Naive thymus-derived CD8-positive, alpha-beta T cell (primary cell): ENCODE measurements at regions not wholly inside any gene's neighbourhood (a gene's known extent, or its start where the extent isn't known, plus 50 kb on each side); places are given as distances from the start of the nearest gene placed in this dataset.
A peak's percentile ranks its signal among the peaks of the same experiment; 100 is the strongest.
"Not testable (repeated sequence)": the region's sequence is repeated elsewhere in the genome, so short reads cannot be mapped to it uniquely, and the experiment has no call there.

Experiments
- ATAC-seq, 2 donors: fragments of 150-1000 bp; cut with Tn5 transposase in 1 of 2; sonication (Bioruptor Pico), chemical (Tn5 transposase) in 1 of 2; 1 replicate in 1 of 2; 2 replicates in 1 of 2; pipeline ENCODE4 v1.10.0; 2021; ENCODE audit warnings: mild to moderate bottlenecking in 2 of 2, moderate library complexity in 2 of 2
- POLR2A ChIA-PET: fragments of 350-600 bp; sonication (Branson Sonifier 250); formaldehyde crosslinking; loops from one replicate; lab custom pipeline; 2021; ENCODE audit warnings: antibody characterized with exemption; lab: Charles Lee
- DNase-seq, 10 donors: peaks; one replicate each; pipeline versions ENCODE4 v3.0.0 to v3.0.0-alpha.2; 2020 to 2022
- H3K27ac Mint-ChIP-seq, 10 donors: one replicate each; pipeline ENCODE4 v1.8.0; 2020 to 2022; ENCODE audit warnings: mild to moderate bottlenecking in 10 of 10, mixed read lengths in 10 of 10, moderate library complexity in 4 of 10, inconsistent platforms in 1 of 10
- H3K27me3 Mint-ChIP-seq, 5 donors: one replicate each; pipeline ENCODE4 v1.8.0; 2021 to 2022; ENCODE audit warnings: mixed read lengths in 5 of 5
- H3K36me3 Mint-ChIP-seq, 3 donors: one replicate each; pipeline ENCODE4 v1.8.0; 2020 to 2022; ENCODE audit warnings: mixed read lengths in 3 of 3, mild to moderate bottlenecking in 2 of 3, inconsistent platforms in 1 of 3
- H3K4me1 Mint-ChIP-seq, 4 donors: one replicate each; pipeline ENCODE4 v1.8.0; 2021 to 2022; ENCODE audit warnings: mixed read lengths in 4 of 4
- H3K4me3 Mint-ChIP-seq, 10 donors: one replicate each; pipeline ENCODE4 v1.8.0; 2020 to 2022; ENCODE audit warnings: mild to moderate bottlenecking in 10 of 10, mixed read lengths in 10 of 10, moderate library complexity in 6 of 10, inconsistent platforms in 1 of 10
- H3K9me3 Mint-ChIP-seq, 9 donors: one replicate each; pipeline ENCODE4 v1.8.0; 2020 to 2022; ENCODE audit warnings: mixed read lengths in 9 of 9, mild to moderate bottlenecking in 3 of 9, inconsistent platforms in 1 of 9, moderate library complexity in 1 of 9

GRCh38 chr5:89055695-89056085 lies 172.7 kb upstream of the MEF2C start:
- H3K27me3 Mint-ChIP-seq = peaks cover 0 to 3% (median 0%) of the 10 kb centered on the region in 5 donors
- ATAC-seq = no peak
- DNase-seq = no peak
- POLR2A ChIA-PET = no interaction called here
- H3K9me3 Mint-ChIP-seq = peaks cover 0 to 11% (median 5%) of the 10 kb centered on the region in 9 donors
- H3K4me1 Mint-ChIP-seq = no peaks in the 10 kb centered on the region
- H3K27ac Mint-ChIP-seq = no peak overlapping the region
- no peak overlapping the region for H3K4me3 Mint-ChIP-seq
- peaks cover 0 to 6% (median 3%) of the 10 kb centered on the region in 3 donors for H3K36me3 Mint-ChIP-seq

- DNase-seq (no peak), ATAC-seq (no peak)
- peaks cover 0 to 16% (median 11%) of the 10 kb centered on the region in 9 donors for H3K9me3 Mint-ChIP-seq
- H3K36me3 Mint-ChIP-seq = peaks cover 0 to 12% (median 3%) of the 10 kb centered on the region in 3 donors
- H3K27me3 Mint-ChIP-seq = peaks cover 0 to 3% (median 0%) of the 10 kb centered on the region in 5 donors
- no peak overlapping the region for H3K27ac Mint-ChIP-seq
- POLR2A ChIA-PET = no interaction called here
- no peaks in the 10 kb centered on the region for H3K4me1 Mint-ChIP-seq
- no peak overlapping the region for H3K4me3 Mint-ChIP-seq
Observed at GRCh38 chr5:89055015-89055694, 172.2 kb upstream of the MEF2C start.

DNA sequence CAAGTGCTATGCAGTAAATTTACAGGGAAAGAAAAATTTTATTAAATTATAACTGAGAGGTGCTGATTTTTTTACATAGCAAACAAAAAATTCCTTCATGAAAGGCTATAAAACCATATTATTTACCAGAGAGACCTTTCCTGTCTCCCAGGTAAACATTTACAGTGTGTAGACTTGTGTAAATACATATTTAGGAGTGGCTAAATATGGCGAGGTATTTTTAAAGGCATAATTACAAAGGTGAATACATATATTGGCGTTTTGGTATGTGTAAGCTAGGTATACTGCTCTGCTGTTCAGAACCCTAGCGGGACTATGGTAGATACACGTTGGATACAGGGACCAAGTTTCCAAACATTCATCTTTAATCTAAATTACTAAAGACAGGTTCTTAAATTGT lies 170.6 kb upstream of the MEF2C start:
- DNase-seq = no peak

GRCh38 chr5:89050062-89050461 lies 167.1 kb upstream of the MEF2C start:
- DNase-seq, H3K4me3 Mint-ChIP-seq, H3K27me3 Mint-ChIP-seq, ATAC-seq, H3K27ac Mint-ChIP-seq, H3K4me1 Mint-ChIP-seq, POLR2A ChIA-PET: not testable (repeated sequence)
- peaks cover 0 to 14% (median 3%) of the 10 kb centered on the region in 3 donors for H3K36me3 Mint-ChIP-seq
- peaks cover 5 to 20% (median 12%) of the 10 kb centered on the region in 9 donors for H3K9me3 Mint-ChIP-seq

More for the DNA sequence above, 170.6 kb upstream of the MEF2C start:
- H3K27me3 Mint-ChIP-seq = peaks cover 0 to 3% (median 0%) of the 10 kb centered on the region in 5 donors
- no peaks in the 10 kb centered on the region for H3K4me1 Mint-ChIP-seq
- H3K9me3 Mint-ChIP-seq = peaks cover 5 to 20% (median 12%) of the 10 kb centered on the region in 9 donors
- POLR2A ChIA-PET = interaction anchor here (0.7 kb wide), 1 partner anchor 1833 kb away, joined by 9 read pairs; no protein-coding TSS in a partner anchor
- ATAC-seq = no peak
- peaks cover 0 to 14% (median 3%) of the 10 kb centered on the region in 3 donors for H3K36me3 Mint-ChIP-seq
- H3K27ac Mint-ChIP-seq = no peak overlapping the region
- no peak overlapping the region for H3K4me3 Mint-ChIP-seq

GRCh38 chr5:89047571-89047970 lies 164.6 kb upstream of the MEF2C start:
- H3K4me3 Mint-ChIP-seq = no peak overlapping the region
- no peak overlapping the region for H3K27ac Mint-ChIP-seq
- H3K36me3 Mint-ChIP-seq = peaks cover 0 to 14% (median 3%) of the 10 kb centered on the region in 3 donors
- peaks cover 5 to 20% (median 12%) of the 10 kb centered on the region in 9 donors for H3K9me3 Mint-ChIP-seq
- peaks cover 0 to 5% (median 2%) of the 10 kb centered on the region in 4 donors for H3K4me1 Mint-ChIP-seq
- POLR2A ChIA-PET = no interaction called here
- peaks cover 0 to 2% (median 0%) of the 10 kb centered on the region in 5 donors for H3K27me3 Mint-ChIP-seq
- DNase-seq (no peak), ATAC-seq (no peak)

DNA sequence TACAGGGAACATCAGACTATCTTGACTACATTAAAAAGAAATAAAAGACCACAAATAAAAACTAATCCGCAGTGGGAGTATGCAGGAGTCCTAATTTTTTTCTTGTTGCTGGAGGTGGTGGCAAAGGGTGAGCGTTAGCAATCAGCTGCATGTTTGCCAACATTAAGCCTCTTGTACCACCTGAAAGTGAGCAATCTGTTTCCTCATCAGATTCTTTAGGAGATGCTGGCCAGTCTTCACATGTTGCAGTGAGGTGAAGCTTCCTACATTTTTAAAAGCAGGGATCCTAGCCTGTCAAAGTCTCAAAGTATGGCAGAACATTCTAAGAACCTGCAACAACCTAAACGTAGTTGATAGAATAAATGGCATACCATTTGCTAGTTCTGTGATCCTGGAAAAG lies 162.2 kb upstream of the MEF2C start:
- Mint-ChIP-seq H3K4me3 (no peak overlapping the region), H3K4me1 (peaks cover 0 to 12% (median 2%) of the 10 kb centered on the region in 4 donors), H3K27ac (no peak overlapping the region), H3K9me3 (peaks cover under 1 to 6% (median 5%) of the 10 kb centered on the region in 9 donors), H3K36me3 (peaks cover 0 to 3% (median 0%) of the 10 kb centered on the region in 3 donors), H3K27me3 (peaks cover 0 to 2% (median 0%) of the 10 kb centered on the region in 5 donors)
- ATAC-seq (no peak), DNase-seq (no peak)
- POLR2A ChIA-PET = no interaction called here

DNA sequence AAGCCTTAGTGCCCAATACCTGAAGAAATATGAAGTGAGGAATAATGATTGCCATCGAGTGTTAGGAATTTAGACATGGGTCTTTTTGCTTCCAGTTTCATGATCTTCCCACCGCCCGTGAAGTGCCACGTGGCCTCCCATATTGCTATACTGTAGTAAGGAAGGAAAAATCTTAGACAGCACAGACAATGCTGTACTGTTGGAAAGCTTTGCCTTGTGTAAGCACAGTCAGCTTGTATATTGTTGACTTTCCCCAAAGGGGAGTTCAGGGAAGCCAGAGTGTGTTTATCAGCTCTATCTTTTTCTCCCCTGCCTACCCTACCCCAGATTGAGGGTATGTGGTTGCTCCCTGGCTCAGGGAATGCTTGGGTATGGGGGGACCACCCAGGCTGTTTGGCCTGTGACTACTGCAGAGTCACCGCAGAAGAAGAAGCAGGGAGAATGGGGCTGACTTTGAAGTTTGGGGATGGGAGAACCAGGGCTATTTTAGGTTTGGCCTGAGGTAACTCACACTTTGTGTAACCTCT lies 161.8 kb upstream of the MEF2C start:
- peaks cover 0 to 2% (median 0%) of the 10 kb centered on the region in 5 donors for H3K27me3 Mint-ChIP-seq
- DNase-seq (no peak), ATAC-seq (no peak)
- POLR2A ChIA-PET = no interaction called here
- H3K9me3 Mint-ChIP-seq = peaks cover 0 to 5% (median 0%) of the 10 kb centered on the region in 9 donors
- no peak overlapping the region for H3K27ac Mint-ChIP-seq
- no peaks in the 10 kb centered on the region for H3K36me3 Mint-ChIP-seq
- no peak overlapping the region for H3K4me3 Mint-ChIP-seq
- H3K4me1 Mint-ChIP-seq = peaks cover 0 to 12% (median 2%) of the 10 kb centered on the region in 4 donors

GRCh38 chr5:89043676-89044075 lies 160.7 kb upstream of the MEF2C start:
- POLR2A ChIA-PET = no interaction called here
- ATAC-seq (peak in 1 of 2 donors; percentile 25), DNase-seq (peak in 1 of 10 donors; percentile 3)
- H3K4me1 Mint-ChIP-seq = peaks cover 0 to 12% (median 2%) of the 10 kb centered on the region in 4 donors
- no peak overlapping the region for H3K27ac Mint-ChIP-seq
- peaks cover 0 to 2% (median 0%) of the 10 kb centered on the region in 5 donors for H3K27me3 Mint-ChIP-seq
- no peaks in the 10 kb centered on the region for H3K36me3 Mint-ChIP-seq
- H3K9me3 Mint-ChIP-seq = peaks cover 0 to 6% (median 0%) of the 10 kb centered on the region in 9 donors
- H3K4me3 Mint-ChIP-seq = no peak overlapping the region

GRCh38 chr5:89042746-89043145 lies 159.8 kb upstream of the MEF2C start:
- Mint-ChIP-seq H3K4me3 (no peak overlapping the region), H3K36me3 (no peaks in the 10 kb centered on the region), H3K4me1 (peaks cover 0 to 12% (median 2%) of the 10 kb centered on the region in 4 donors), H3K27ac (no peak overlapping the region), H3K27me3 (peaks cover 0 to 3% (median 0%) of the 10 kb centered on the region in 5 donors), H3K9me3 (peaks cover 0 to 11% (median 0%) of the 10 kb centered on the region in 9 donors)
- no peak for DNase-seq
- POLR2A ChIA-PET = no interaction called here
- ATAC-seq = no peak

DNA sequence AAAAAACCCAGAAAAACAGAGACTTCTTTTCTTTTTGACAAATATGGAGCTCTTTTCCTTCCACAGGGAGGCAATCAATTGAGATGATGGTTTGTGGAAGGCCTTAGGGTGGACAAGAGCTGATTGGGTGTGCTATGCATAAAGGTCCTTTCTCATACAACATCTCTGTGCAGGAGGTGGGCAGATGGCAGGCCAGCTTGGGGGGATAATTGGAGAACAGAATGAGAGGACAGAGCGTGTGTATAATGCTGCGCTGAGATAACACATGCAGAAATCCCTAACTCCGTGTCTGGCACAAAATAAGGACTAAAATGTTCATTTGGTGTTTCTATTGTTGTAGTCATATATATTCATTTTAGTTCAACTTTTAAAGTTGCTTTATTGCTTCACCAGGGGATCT lies 159.0 kb upstream of the MEF2C start:
- no peak for ATAC-seq
- Mint-ChIP-seq H3K4me1 (peaks cover 0 to 12% (median 2%) of the 10 kb centered on the region in 4 donors), H3K36me3 (no peaks in the 10 kb centered on the region), H3K27me3 (peaks cover 0 to 3% (median 0%) of the 10 kb centered on the region in 5 donors), H3K27ac (no peak overlapping the region), H3K4me3 (no peak overlapping the region), H3K9me3 (peaks cover 0 to 11% (median 0%) of the 10 kb centered on the region in 9 donors)
- POLR2A ChIA-PET = no interaction called here
- DNase-seq = no peak

DNA sequence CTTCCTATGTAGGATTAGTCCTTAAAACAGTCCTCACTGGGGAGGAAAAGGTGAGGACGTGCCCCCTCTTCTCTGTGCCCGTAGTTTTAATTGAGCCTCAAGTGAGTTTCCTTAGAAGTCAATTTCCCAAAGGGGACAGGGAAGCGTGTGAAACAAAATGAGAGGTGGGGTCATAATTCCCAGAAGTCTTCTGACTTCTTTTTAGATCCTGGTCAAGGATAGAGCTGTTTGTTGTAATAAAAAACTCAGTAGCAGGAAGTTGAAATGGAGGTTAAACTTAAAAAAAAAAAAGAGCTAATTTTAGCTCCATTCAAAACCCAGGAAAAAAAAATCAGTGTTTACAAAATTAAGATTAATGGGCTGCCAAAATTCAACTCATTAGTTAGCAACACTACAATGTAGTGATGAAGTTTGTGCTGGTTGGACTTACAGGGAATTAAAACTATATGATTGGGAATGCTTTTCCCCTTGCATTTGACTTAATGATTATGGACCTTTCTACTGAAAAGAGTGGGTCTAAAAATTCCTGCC lies 158.3 kb upstream of the MEF2C start:
- Mint-ChIP-seq H3K4me3 (no peak overlapping the region), H3K4me1 (peaks cover 0 to 12% (median 2%) of the 10 kb centered on the region in 4 donors), H3K27ac (no peak overlapping the region), H3K36me3 (no peaks in the 10 kb centered on the region), H3K27me3 (peaks cover 0 to 3% (median 0%) of the 10 kb centered on the region in 5 donors), H3K9me3 (peaks cover 0 to 11% (median 0%) of the 10 kb centered on the region in 9 donors)
- POLR2A ChIA-PET = no interaction called here
- DNase-seq = no peak
- no peak for ATAC-seq

DNA sequence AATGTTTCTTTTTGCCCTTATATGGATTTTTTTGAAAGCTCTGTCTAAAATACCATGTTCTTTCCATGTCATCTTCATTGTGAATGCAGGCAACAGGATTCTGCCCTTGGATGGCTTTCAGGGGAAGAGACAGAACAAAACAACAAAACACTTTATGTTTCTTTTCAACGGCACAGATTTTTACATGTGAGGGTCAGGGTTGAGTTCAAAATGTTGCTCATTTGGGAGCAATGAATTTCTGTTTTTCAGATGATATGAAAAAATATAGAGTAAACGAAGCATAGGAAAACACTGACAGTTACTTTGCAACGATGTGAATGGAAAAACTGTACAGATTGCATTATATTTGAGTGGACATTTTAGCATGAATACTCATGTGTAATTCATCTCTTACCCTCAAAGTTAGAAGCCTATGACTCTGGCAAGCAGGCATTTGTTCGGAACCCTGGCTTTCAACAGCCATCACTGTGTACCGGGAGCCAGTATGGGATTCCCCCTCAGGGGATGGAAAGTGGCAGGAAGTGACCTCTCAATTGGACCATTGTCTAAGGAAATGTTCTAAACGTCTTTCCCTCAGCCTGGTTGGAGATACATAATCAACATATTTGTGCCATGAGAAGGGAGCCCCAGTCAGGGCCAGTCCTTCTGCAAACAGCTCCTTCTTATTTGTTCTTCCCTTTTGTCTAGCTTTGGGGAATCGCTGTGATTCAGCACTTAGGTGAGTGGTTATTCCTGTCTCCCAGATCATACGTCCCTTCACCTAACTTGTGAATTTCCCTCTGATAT lies 153.9 kb upstream of the MEF2C start:
- no peak for ATAC-seq
- H3K27me3 Mint-ChIP-seq = peaks cover 0 to 6% (median 0%) of the 10 kb centered on the region in 5 donors

More for the DNA sequence above, 153.9 kb upstream of the MEF2C start:
- Mint-ChIP-seq H3K4me1 (peaks cover 0 to 7% (median under 1%) of the 10 kb centered on the region in 4 donors), H3K9me3 (peaks cover 0 to 11% (median 0%) of the 10 kb centered on the region in 9 donors), H3K36me3 (no peaks in the 10 kb centered on the region), H3K27ac (no peak overlapping the region), H3K4me3 (no peak overlapping the region)
- DNase-seq = no peak
- POLR2A ChIA-PET = no interaction called here
